Keratinocyte (primary cell): ENCODE measurements at regions not wholly inside any gene's neighbourhood (a gene's known extent, or its start where the extent isn't known, plus 50 kb on each side); places are given as distances from the start of the nearest gene placed in this dataset.

Experiments
- CTCF ChIP-seq, 3 experiments: IDR thresholded peaks in 1 of 3; conservative IDR thresholded peaks in 1 of 3; optimal IDR thresholded peaks in 1 of 3; 2 replicates in 2 of 3; 3 replicates in 1 of 3; pipeline versions ENCODE3 to v1.5.1; 2011; ENCODE audit warnings: low read length in 3 of 3, mild to moderate bottlenecking in 3 of 3, moderate library complexity in 2 of 3, control low read depth in 1 of 3, inconsistent platforms in 1 of 3; ENCODE audit not compliant: insufficient read depth in 2 of 3; ENCODE audit errors: extremely low read depth in 1 of 3
- EZH2 ChIP-seq: IDR thresholded peaks from one replicate; pipeline ENCODE4 v1.6.1; 2012; ENCODE audit warnings: inconsistent platforms, mild to moderate bottlenecking, low read length, moderate library complexity

- TF ChIP-seq CTCF (optimal IDR thresholded peaks at IDR 0.05 in 1 of 3, IDR thresholded peaks at IDR 0.05 in 1 of 3, conservative IDR thresholded peaks at IDR 0.05 in 1 of 3; ENCODE audit: extremely low read depth in 1 of 3, insufficient read depth in 2 of 3, low read length in 3 of 3) (no peak), EZH2 (no peak)
Measured at GRCh38 chr2:121052521-121052920, 232.5 kb downstream of the TFCP2L1 start.
